Medulla oblongata (tissue), 1 donor: ENCODE measurements at regions not wholly inside any gene's neighbourhood (a gene's known extent, or its start where the extent isn't known, plus 50 kb on each side); places are given as distances from the start of the nearest gene placed in this dataset.

Experiments used
- DNase-seq: peaks from one replicate; pipeline ENCODE4 v3.0.0-alpha.2; 2015; ENCODE audit errors: extremely low spot score

DNA sequence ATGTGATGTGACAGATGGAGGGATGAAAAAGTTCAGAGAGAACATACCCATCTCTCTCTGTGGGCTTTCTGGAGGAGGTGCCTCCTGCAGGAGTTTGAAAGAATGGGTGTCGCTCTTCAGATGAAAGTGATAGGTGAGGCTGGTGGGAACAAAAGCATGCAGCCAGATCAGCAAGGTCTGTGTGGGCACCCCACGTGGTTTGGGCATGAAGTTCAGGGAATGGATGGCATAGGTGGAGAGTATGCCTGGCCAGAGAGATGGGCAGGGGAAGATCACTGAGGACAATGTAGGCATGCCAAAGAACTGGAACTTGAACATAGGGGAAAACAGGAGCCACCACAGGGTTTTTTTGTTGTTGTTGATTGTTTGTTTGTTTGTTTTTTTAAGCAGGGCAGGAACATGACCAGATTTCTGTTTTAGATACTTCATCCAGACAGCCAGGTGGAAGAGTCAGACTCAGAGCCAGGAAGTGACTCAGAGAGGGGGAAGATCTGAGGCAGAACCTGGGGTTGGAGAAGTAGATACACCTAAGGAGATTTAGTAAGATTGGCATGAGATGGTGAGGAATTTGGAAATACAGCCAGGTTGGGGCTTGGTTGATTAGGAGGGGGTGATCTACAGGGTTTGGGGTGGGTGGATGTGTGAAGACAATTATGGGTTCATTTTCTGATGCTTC lies 64.8 kb upstream of the CLSTN2 start:
- DNase-seq = no peak

DNA sequence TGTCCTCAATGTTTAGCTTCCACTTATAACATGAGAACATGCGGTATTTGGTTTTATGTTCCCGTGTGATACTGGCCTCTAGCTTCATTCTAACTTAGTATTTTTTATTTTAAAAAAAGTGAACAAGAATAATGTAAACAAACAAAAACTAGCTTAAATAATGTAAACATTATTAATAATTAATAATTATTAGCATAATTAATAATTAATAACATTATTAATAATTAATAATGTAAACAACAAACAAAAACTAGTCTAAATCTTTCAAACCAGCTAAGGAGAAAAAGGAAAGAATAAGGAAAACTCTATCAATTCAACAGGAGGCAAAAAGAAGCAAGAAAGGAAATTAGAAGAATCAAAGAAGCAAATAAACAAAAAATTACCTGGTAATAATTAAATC lies 66.2 kb upstream of the CLSTN2 start:
- no peak for DNase-seq

DNA sequence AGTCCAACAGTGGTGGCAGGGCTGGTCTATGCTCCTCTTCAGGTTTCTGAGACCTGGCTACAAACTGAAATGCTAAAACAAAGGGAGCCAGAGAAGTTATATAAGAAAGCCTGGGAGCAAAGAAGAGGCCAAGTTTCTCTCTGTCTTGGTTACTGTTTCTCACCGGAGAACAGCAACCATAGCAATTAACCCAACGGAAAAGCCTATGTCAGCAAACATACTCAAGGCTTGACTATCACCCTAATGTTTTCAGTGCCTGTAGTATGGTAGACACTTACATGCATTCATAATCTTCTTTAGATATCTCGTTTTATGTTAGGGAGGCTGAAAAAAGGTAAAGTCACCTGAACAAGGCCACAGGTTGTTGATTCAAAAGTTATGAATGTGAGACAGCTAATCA lies 86.3 kb upstream of the CLSTN2 start:
- no peak for DNase-seq

DNA sequence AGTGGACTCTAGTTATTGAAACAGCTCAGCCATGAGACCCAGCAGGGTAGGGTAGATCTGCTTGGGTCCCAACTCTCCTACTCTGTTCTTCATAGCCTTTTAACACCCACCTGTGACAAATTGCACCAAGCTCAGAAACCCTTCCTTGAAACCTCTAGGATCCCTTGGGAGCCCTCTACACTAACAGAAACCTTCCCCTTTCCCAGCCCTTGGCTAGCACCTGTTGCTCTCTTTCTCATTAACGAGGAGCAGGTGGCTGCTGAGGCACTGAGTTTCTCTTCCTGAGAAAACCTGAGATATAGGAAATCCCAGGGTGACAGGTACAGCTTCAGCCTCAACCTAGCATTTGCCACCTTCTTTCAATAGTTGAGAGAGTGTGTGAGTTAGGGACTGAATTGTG lies 88.3 kb upstream of the CLSTN2 start:
- DNase-seq = no peak

GRCh38 chr3:139839659-139840058 lies 95.3 kb upstream of the CLSTN2 start:
- DNase-seq = no peak

DNA sequence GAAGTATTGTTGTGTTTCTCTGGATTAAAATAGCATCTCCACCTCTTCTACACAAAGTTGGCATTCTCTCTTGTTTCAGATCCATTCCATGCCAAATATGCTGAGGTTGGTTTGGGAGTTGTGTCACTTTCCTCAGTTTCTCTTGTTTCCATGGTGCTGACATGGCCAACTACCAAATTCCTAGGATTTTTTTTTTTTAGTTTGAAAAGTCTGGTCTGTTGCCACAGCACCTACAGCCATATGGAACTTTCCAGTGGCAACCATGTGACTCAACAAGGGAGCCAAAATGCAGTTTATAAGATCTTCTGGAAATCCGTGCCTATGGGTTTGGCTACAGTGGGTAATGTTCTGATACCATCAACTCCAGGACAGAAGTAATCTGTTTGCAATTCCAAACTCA lies 96.0 kb upstream of the CLSTN2 start:
- DNase-seq = no peak

DNA sequence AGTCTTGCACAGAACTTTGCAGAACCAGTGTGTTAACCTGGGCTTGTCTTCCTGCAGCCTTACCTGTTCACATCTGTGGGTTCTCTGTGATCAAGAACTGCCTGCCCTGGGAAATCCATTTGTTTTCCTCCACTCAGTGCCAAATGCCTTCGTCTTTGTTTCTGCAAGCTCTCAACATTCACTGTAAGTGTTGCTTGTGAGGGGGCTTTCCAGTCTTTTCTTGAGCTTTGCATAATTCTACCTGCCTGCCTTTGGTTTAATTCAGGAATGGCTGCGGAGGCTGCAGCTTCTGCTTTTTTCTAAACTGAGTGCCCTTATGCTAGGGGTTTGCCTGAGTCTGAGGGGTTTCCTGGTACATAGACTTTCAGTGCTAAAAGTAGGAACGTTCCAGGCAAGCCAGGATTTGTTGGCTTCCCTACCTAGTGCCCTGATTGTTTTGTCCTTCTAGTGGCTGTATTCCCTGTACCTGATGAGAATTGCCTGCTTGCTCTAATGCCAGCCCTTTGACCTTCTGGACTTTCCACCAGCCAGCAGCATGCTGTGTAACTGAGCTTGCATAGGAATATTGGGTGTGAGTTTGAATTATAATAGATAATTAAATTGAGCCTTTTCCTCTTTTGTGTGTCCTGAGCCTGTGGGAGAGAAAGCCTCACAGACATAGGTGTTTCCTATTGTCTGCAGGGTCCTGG lies 96.6 kb upstream of the CLSTN2 start:
- DNase-seq = no peak

DNA sequence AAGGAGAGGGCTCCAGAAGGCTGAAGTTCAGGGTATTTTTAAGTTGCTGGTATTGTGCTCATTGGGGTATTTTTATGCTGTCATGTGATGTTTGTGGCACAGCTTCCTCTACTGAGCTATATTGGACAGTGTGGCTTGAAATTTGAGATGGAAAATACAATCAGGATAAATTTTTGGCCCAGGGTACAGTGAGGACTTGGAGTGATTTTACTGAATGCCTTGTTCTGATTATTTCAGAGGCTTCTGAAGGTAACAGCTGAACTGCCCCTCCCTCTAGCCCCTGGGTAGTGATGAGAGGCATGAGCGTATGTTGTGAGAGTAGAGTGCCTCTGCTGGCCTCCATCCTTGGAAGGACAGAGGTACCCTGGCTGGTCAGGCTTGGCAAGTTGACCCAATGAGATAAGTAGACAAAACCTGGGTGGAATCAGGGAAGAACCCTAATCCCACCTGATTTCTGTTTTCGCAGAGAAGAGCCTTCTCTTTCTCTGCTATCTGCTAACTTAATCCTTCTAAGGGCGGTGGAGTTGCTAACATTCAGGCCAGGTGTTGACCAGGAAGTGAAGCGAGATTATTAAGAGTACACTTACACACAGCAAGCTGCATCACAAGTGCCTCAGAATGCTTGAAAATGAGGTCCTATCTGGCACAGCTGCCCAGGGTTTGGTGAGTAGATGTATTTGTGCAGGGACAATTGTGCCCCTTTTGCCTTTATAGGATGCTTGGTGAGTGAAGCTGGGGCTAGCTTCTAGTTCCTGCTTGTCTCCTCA lies 98.1 kb upstream of the CLSTN2 start:
- no peak for DNase-seq

GRCh38 chr3:139835830-139836683 lies 98.9 kb upstream of the CLSTN2 start:
- no peak for DNase-seq

- no peak for DNase-seq
Observed at GRCh38 chr3:139832998-139833397, 102.0 kb upstream of the CLSTN2 start.

DNA sequence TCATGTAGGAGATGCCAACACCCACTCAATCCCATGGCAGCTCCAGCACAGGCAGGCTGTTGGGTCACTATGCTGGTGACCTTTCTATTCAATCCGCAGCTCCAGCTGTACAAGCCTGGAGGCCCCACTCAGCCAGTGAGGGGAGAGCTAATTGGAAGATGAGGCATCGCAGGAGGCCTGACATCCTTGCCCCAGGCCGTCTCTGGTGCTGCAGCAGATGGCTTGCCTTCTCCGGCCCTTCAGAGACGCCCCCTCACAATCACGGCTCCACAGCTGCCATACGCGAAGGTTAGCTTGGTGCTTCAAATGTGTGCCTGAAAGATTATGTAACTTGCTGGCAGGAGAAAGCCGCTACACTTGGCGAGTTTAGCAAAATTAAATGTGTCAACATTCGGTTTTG lies 104.2 kb upstream of the CLSTN2 start:
- no peak for DNase-seq

DNA sequence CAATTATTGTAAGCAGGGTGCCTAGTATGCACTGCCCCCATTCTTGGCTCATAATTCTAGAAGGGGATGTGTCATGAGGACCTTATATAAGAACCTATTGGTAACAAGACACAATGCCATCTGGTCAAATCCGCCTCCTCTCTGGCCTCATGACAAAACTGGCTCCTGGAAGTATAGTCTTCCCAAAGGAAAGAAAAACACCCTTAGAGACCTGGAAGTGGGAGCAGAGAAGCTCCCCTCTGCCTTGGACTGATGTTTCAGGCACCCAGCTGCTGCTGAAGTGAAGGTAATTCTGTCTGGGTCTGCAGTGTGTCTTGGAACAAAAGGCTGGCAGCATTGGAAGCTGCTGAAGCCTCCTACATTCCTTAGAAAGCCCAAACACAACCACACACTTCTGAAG lies 107.2 kb upstream of the CLSTN2 start:
- DNase-seq = no peak

- DNase-seq = no peak
Observed at GRCh38 chr3:139824864-139825263, 110.1 kb upstream of the CLSTN2 start.

DNA sequence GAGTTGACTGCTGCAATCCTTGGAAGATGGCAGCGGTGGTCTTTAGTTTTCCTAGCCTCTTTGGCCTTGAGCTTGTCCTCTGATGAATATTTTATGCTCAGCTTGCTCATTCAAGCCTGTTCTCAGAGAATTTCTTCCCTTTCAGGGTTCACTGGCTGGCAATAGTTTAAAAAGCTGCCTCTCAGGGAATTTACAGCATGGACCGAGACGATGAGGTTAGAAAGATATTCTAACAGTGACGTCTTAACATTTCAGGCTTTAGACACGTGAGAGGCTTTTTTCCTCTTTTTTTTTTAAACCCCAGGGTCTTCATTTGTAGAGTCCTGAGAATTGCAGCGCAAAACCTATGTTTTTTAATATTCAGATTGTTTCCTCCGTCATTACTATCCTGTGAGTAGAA lies 120.3 kb upstream of the CLSTN2 start:
- no peak for DNase-seq

GRCh38 chr3:139811331-139811730 lies 123.7 kb upstream of the CLSTN2 start:
- no peak for DNase-seq

DNA sequence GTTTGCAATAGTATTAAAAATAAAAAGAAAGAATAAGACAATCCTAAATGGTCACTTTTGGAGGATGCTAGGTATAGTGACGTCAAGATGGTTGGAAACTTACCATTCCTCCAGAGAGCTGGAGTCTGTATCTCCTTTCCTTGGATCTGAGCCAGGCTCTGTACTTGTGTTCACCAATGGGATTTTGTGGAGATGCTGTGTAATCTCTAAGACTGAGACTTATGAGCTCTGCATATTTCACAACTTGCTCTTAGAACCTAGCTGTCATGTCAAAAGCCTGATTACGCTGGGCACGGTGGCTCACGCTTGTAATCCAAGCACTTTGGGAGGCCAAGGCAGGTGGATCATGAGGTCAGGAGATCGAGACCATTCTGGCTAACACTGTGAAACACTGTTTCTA lies 126.8 kb upstream of the CLSTN2 start:
- DNase-seq = no peak

- DNase-seq = no peak
Observed at GRCh38 chr3:139803294-139803693, 125.5 kb upstream of the NMNAT3 start.

- no peak for DNase-seq
Observed at GRCh38 chr3:139797724-139798343, 120.1 kb upstream of the NMNAT3 start.

DNA sequence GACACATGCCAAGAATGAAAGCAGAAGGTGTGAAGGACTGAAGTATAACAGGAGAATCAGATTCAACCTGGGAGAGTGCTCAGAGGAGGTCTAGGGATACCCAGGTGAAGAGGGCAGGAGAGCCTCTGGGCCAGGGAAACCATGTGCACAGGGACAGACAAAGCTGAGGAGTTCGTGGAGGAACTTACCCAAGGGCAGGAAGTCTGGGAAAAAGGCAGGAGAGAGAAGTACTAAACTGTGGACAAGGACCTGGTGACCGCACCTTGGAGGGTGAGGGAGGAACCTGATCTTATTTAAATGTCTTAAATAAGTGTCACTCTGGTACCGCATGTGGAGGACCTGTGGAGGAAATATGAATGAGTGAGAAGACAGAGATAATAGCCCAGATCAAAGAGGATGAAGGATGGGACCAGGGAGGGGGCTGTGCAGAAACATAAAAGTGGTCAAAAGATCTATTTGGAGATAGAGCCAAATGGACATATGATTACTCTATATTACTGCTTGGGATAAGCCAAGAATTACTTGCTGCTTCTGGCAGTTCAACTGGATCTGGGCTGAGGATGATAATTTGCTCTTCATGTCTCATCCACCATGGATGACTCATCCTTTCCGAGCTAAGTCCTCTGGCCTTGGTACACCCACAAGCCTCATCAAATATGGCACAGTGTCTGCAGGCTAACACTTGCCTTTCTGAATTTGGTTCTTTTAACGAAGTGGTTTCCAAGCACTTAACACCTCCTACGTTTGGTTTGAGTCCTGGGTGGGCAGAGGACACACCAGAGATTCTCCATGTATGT lies 116.9 kb upstream of the NMNAT3 start:
- DNase-seq = no peak

DNA sequence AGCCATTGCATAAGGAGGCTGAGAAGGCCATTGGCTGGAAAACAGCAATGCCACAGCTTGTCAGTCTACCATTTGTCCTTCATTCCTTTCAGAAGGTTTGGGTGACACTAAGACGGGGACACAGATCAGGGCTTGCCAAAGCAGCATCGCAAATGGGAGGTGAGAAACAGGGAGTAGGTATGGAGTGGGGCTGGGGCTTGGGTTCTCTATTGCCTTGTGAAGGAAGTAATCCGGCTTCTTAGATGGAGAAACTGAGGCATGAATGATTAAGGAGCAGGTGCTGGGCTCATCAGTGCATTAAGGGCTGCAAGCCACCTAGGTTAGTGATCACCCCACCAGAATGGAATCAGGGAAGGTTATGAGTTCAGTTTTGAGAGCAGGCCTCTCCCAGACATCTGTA lies 115.6 kb upstream of the NMNAT3 start:
- DNase-seq = no peak

GRCh38 chr3:139780593-139780992 lies 102.8 kb upstream of the NMNAT3 start:
- no peak for DNase-seq
